OCI-LY3 (cell line): ENCODE measurements at regions not wholly inside any gene's neighbourhood (a gene's known extent, or its start where the extent isn't known, plus 50 kb on each side); places are given as distances from the start of the nearest gene placed in this dataset.

ENCODE experiments used
- H2AFZ ChIP-seq: fragments of 200-600, 300-600 bp; shearing (Covaris generic); 2 replicates; pipeline ENCODE4 v1.6.0; 2014; ENCODE audit warnings: antibody characterized with exemption, low read depth, low read length
- H3K27ac ChIP-seq: fragments of 200-600, 300-600 bp; sonication (generic); 2 replicates; pipeline ENCODE4 v1.5.1; 2014; ENCODE audit warnings: mild to moderate bottlenecking, low read length, moderate library complexity, mixed read lengths
- H3K27me3 ChIP-seq: fragments of 200-600, 300-600 bp; sonication (generic); 2 replicates; pipeline ENCODE4 v1.6.1; 2014; ENCODE audit warnings: low read depth, low read length, mixed read lengths
- H3K36me3 ChIP-seq: fragments of 200-600, 300-600 bp; sonication (generic); replicated peaks from 2 replicates; pipeline ENCODE3; 2014; ENCODE audit warnings: low read depth, low read length, mixed read lengths
- H3K4me1 ChIP-seq: fragments of 300-600, 200-600 bp; sonication (generic); 2 replicates; pipeline ENCODE4 v1.6.1; 2014; ENCODE audit warnings: low read length, mixed read lengths
- H3K4me2 ChIP-seq: fragments of 200-600, 300-600 bp; sonication (generic); 2 replicates; pipeline ENCODE4 v1.6.1; 2014; ENCODE audit warnings: low read length, mixed read lengths
- H3K4me3 ChIP-seq: fragments of 300-600, 200-600 bp; sonication (generic); 2 replicates; pipeline ENCODE4 v1.5.1; 2014; ENCODE audit warnings: antibody characterized with exemption, mild to moderate bottlenecking, low read length, moderate library complexity
- H3K79me2 ChIP-seq: fragments of 300-600, 200-600 bp; shearing (Covaris generic); 2 replicates; pipeline ENCODE4 v1.6.1; 2014; ENCODE audit warnings: mild to moderate bottlenecking, low read length, mixed read lengths
- H3K9ac ChIP-seq: fragments of 300-600, 200-600 bp; shearing (Covaris generic); 2 replicates; pipeline ENCODE4 v1.6.0; 2014; ENCODE audit warnings: mild to moderate bottlenecking, low read length, moderate library complexity
- H3K9me3 ChIP-seq: fragments of 200-600, 300-600 bp; shearing (Covaris generic); 2 replicates; pipeline ENCODE4 v1.6.1; 2014; ENCODE audit warnings: low read length, mixed read lengths; ENCODE audit not compliant: insufficient read depth
- H4K20me1 ChIP-seq: fragments of 200-600, 300-600 bp; sonication (generic); 2 replicates; pipeline ENCODE4 v1.6.1; 2016; ENCODE audit warnings: low read length, mixed read lengths; ENCODE audit not compliant: insufficient read depth
- CTCF ChIP-seq: fragments of 200-600, 300-600 bp; sonication (generic); IDR thresholded peaks from 2 replicates; pipeline ENCODE4 v1.5.1; 2014; ENCODE audit warnings: antibody characterized with exemption, low read length, low read depth
- EZH2phosphoT487 ChIP-seq: fragments of 200-600 bp; shearing (Covaris generic); IDR thresholded peaks from 2 replicates; pipeline ENCODE4 v1.6.1; 2018; ENCODE audit warnings: antibody characterized with exemption, mixed run types, low read depth

GRCh38 chr9:12916042-12916441, 141.2 kb downstream of the LURAP1L start:
- Histone ChIP-seq H3K4me3 (no peak overlapping the region), H3K27me3 (no peaks in the 10 kb centered on the region), H3K36me3 (no peaks in the 10 kb centered on the region), H2AFZ (no peak overlapping the region), H3K9ac (no peak overlapping the region), H3K27ac (no peak overlapping the region), H3K79me2 (no peaks in the 10 kb centered on the region), H4K20me1 (no peaks in the 10 kb centered on the region), H3K9me3 (no peaks in the 10 kb centered on the region), H3K4me2 (no peak overlapping the region), H3K4me1 (no peaks in the 10 kb centered on the region)
- TF ChIP-seq EZH2phosphoT487 (no peak), CTCF (no peak)

DNA sequence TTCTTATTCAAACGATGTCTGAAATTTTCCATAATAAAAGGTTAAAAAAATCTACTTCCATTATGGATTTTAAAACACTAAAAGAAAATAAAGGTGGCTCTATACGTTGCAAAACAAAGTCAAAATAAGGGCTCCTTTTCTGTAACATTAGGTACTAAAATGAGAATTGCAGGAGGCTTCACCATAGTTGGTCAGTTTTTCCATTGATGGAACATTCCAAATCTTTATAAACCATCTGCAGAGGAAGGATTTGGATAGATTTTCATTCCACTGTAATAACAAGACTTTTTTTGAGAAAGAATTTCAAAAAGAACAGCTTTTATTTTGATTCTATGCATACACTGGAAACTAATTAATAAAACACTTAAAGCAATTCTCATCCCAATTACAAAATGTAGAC, 145.6 kb downstream of the LURAP1L start:
- TF ChIP-seq CTCF: no peak
- TF ChIP-seq EZH2phosphoT487: no peak
- H3K4me2 ChIP-seq: no peak overlapping the region
- no peak overlapping the region for H2AFZ ChIP-seq
- H3K27me3 ChIP-seq: no peaks in the 10 kb centered on the region
- no peaks in the 10 kb centered on the region for H3K79me2 ChIP-seq
- H3K4me1 ChIP-seq: no peaks in the 10 kb centered on the region
- no peaks in the 10 kb centered on the region for H3K36me3 ChIP-seq
- H3K4me3 ChIP-seq: no peak overlapping the region
- no peak overlapping the region for H3K9ac ChIP-seq
- no peak overlapping the region for H3K27ac ChIP-seq
- no peaks in the 10 kb centered on the region for H3K9me3 ChIP-seq
- H4K20me1 ChIP-seq: no peaks in the 10 kb centered on the region

GRCh38 chr9:12921621-12922020, 146.8 kb downstream of the LURAP1L start:
- no peak overlapping the region for H3K4me3 ChIP-seq
- no peak overlapping the region for H2AFZ ChIP-seq
- no peaks in the 10 kb centered on the region for H3K36me3 ChIP-seq
- no peak for TF ChIP-seq CTCF
- TF ChIP-seq EZH2phosphoT487: no peak
- no peak overlapping the region for H3K9ac ChIP-seq
- H3K4me1 ChIP-seq: peaks cover 2% of the 10 kb centered on the region; the same call in 1 of the 2 replicates
- no peaks in the 10 kb centered on the region for H3K79me2 ChIP-seq
- H3K27ac ChIP-seq: no peak overlapping the region
- H4K20me1 ChIP-seq: no peaks in the 10 kb centered on the region
- no peaks in the 10 kb centered on the region for H3K27me3 ChIP-seq
- H3K4me2 ChIP-seq: no peak overlapping the region
- H3K9me3 ChIP-seq: no peaks in the 10 kb centered on the region

- no peak overlapping the region for H3K4me2 ChIP-seq
- H3K9ac ChIP-seq: no peak overlapping the region
- H3K4me1 ChIP-seq: peaks cover 5% of the 10 kb centered on the region; the same call in 1 of the 2 replicates
- H3K9me3 ChIP-seq: no peaks in the 10 kb centered on the region
- TF ChIP-seq EZH2phosphoT487 (no peak), CTCF (no peak)
- no peak overlapping the region for H2AFZ ChIP-seq
- H3K27ac ChIP-seq: no peak overlapping the region
- no peaks in the 10 kb centered on the region for H3K36me3 ChIP-seq
- H4K20me1 ChIP-seq: no peaks in the 10 kb centered on the region
- H3K27me3 ChIP-seq: no peaks in the 10 kb centered on the region
- H3K79me2 ChIP-seq: no peaks in the 10 kb centered on the region
- H3K4me3 ChIP-seq: no peak overlapping the region
These were observed 147.5 kb downstream of the LURAP1L start for GRCh38 chr9:12922224-12922866.
